Activated CD4-positive, alpha-beta T cell treated with anti-CD3 and anti-CD28 coated beads, Interleukin-10, Interleukin-2, amounts not matched to agents 100 ng/mL and 50 ng/mL, durations not matched to agents 16 hours and 8 hours (primary cell): ENCODE measurements at regions not wholly inside any gene's neighbourhood (a gene's known extent, or its start where the extent isn't known, plus 50 kb on each side); places are given as distances from the start of the nearest gene placed in this dataset.
"Not testable (repeated sequence)": the region's sequence is repeated elsewhere in the genome, so short reads cannot be mapped to it uniquely, and the experiment has no call there.

Experiments used
- DNase-seq: peaks from one replicate; pipeline ENCODE4 v3.0.0-alpha.2; 2020

DNA sequence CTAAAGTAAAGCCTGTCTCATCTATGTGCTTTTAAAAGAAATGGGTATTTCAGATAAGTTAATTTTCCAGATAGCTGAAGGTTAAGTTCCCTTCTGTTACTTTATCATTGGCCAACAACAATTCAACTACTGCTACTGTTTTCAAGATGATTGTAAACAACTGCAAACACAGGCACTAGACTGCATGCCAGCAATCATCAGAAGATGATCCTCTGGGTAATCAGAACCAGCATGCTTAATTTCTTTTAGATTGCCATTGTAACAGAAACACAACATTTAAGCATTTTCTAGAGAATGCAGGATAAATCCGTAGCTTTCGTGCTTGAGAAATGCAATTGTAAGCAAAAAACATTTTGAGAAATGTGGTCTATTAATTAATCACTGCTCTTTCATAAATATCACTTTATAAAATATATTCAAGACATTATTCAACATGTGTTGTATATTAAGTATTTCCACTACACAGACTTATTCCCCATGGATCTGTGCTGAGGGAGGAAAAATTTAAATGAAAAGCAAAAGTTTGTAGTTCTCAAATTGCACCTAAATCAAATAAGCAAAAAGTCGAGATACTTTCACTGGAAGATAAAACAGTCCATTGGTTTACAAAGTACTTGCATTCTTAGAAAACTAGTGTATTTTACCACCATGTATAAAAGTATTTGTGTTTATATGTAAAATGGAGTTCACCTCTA, 133.7 kb downstream of the ATL2 start:
- no peak for DNase-seq

DNA sequence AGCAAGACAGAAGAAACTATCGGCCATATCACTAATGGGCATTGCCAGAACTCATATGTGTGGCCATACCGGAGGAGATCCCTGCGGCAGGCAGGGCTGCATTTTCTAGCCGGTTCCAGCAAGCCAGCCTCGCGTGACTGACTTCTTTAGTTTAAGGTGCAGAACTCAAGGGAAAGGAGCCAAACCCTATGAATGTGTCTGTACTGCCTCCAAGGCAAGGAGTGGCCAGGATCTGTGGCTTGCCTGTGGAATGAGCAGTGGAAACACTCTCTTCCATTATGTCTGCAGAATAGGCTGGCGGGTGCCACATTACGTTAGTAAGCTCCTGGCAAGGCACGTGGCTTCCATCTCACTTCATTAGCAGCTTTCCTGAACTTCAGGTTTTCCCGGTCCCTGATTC, 137.6 kb downstream of the ATL2 start:
- no peak for DNase-seq

DNA sequence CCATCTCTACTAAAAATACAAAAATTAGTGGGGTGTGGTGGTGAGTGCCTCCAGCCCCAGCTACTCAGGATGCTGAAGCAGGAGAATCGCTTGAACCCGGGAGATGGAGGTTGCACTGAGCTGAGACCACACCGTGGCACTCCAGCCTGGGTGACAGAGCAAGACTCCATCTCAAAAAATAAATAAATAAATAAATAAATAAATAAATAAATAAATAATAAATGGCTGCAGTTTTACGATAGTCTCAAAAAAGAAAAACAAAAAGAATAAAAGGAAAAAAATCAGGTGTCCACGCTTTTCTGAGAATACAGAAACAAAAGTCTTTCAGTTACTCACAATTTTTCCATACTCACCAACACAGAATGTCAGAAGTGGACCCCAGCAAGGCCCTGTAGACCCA, 138.4 kb downstream of the ATL2 start:
- not testable (repeated sequence) for DNase-seq

DNA sequence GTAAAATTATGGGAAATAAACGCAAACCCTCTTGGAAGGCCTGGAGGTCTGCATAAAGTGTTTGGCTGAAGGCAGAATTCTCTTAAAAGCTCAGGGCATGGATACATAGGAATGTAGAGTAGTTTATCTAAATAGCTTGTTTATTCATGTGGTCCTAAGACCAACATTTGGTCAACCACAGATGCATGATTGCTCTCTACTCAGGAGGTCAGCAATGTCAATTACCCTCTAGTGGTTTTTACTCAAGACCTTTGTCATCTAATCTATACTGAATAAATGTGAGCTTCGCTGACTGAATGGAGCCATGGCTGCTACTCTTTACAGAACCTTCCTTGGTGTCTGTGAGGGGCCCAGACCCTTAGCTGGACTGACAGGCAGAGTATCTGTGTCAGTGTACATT, 139.8 kb downstream of the ATL2 start:
- DNase-seq: no peak

DNA sequence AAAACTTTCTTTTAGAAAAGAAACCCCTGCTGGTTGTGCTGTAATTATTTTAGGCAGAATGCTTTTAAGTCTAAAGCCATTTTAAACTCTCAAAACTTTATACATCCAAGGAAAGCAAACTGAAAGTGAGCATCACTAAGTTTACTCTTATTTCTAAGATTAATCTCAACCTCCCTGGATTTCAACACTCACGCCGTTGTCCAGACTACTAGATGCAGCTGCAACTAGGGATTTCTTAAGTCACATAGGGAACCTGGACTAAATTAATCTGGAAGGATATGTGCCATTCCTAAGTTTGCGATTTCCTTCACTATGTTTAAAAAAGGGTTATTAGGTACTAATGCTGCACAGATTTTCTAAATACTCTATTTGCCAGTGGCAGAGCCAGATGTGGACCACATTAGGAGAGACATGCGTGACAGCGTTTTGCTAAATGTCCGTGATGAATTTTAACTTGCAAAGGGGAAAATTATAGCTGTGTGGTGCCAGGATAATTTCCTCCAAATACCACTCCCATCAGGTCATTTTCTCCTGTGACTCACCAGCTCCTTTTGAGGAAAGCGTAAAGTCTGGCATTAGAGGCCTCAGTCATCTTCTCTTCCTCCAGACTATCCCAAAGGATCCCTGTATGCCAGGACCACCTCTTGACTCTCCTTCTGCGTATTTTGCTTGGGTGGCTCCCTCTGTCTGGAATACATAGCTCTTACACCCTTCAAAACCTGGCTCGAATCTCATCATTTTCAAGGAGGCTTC, 143.7 kb downstream of the ATL2 start:
- DNase-seq: no peak

DNA sequence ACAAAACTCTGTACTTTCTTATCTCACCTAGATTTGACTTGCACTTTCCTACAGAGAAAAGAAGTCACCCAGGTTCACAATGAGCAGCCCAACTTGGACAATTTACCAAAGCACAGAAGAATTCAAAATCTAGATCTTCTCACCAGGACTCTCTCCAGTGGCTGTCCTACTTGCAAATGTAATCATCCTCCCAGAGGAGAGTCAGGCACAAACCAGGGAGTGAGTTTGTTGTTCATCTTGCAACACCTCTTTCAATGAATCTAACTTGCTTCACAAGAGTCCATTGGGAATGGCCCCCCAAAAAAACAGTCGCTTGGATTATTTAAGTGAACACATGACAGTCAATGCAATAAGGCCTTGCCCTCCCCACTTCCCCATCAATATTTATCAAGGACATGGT, 144.6 kb downstream of the ATL2 start:
- DNase-seq: no peak

DNA sequence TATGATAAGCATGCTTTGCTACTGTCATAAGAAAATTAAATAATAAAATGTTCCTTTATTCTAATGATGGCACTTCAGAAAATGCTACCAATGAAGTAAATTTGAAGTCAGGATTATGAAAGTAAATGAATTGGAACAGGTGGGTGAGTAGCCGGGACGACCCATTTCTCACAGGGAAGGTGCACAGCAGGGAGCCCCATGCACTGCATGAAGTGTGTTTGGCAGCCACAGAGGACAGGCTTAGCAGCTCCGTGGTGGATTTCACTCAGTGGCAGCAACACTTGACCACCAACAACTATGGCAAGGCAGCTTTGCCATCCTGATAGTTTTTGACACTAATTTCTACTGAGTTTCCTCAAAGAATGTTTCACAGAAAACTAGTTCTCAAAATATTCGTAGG, 146.3 kb downstream of the ATL2 start:
- DNase-seq: no peak

DNA sequence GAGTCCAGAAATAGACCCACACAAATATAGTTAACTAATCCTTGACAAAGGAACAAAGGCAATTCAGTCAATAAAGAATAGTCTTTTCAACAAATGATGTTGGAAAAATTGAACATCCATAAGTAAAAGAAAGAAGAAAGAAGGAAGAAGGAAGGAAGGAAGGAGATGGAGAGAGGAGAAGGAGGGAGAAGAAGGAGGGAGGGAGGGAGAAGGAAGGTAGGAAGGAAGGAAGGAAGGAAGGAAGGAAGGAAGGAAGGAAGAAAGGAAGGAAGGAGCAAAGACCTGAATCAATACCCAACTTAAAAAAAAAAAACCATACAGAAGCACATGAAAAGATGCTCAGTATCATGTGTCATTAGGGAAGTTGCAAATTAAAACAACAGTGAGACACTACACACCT, 148.3 kb downstream of the ATL2 start:
- DNase-seq: no peak

DNA sequence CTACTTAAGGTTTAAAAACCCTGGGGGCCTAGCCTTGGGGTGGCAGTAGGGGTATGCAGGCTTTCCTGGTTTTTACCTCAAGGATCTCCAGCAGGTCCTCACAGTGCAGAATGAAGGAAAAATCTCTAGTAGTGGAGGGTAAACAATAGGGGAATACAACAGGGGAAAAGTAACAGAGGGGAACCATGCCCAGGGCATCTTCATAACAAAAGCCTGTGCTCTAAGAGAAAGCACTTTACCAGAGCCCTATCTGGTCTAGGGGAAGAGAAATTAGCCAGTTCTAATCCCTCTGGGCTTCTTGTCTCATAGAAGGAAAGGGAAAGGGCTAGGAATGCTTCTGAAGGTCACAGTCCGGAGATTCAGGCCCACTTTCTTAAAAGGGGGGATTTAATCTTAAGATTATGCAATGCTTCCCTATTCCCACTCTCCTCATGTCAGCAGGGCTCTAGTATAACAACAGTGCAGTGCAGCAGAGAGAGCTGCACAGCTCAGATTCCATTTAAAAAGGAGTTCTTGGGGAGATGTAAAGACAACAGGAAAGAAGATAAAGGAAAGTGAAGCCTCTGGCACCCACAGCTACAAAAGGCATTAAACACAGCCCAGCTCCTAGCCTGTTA, 149.0 kb upstream of the CYP1B1 start:
- no peak for DNase-seq

DNA sequence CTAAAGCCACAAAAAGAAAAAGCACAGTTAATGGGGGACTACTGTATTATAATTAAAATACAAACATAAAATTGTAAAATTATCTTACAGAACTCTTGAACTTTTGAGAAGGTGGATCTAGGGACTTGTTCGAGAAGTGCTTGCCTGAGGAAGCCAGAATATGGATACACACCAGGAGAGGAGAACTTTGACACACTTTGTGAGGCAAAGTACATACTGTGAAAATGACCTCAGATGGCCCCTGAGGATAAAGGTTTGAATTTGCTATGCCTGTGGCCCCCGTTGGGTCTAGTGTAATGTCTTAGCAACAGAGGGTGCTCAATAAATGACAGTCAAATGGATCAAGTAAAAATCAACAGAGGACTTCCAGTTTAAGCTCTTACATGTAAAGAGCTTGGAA, 148.2 kb upstream of the CYP1B1 start:
- no peak for DNase-seq

DNA sequence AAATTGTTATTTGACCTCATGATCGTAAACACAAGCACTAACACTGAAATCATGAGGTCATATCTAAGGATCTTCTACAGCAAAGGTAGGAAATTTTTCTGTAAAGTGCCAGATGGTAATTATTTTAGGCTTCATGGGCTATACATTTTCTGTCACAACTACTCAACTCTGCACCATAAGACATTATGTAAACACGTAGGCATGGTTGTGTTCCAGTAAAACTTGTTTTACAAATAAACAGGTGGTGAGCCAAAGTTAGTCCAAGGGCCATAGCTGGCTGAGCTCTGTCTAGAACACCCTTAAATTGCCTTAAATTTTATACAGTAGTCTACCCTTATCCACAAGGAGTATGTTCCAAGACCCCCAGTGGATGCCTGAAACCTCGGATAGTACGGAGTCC, 147.3 kb upstream of the CYP1B1 start:
- no peak for DNase-seq

DNA sequence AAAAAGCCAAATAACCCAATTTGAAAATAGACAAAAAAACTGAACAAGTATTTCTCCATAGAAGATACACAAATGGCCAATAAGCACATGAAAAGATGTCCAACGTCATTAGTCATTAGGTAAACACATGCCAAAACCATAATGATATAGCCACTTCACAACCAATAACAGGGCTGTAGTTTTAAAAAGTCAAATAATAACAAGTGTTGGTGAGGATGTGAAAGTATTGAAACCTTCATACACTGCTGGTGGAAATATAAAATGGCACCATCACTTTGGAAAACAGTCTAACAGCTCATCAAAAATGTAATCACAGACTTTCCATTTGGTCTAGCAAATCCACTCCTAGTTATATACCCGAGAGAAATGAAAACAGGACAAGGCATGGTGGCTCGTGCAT, 144.2 kb upstream of the CYP1B1 start:
- no peak for DNase-seq

DNA sequence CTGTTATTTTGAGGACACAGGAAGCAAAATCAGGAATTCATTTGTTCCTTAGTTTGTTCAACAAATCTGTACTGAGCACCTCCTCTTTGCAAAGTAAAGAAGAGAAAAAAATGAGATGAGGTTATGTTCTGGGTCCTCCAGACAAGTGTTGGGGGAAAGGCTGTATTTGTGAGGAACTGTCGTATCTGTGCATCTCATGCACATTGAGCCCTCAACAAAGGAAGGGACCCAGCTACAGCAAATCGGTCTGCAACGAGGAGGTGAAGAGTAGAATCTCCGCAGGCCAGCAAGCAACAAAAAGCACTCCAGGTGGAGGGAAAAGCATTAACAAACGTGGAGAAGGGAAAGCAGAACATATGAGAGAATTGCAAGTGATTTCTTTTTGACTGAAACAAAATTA, 143.0 kb upstream of the CYP1B1 start:
- no peak for DNase-seq

DNA sequence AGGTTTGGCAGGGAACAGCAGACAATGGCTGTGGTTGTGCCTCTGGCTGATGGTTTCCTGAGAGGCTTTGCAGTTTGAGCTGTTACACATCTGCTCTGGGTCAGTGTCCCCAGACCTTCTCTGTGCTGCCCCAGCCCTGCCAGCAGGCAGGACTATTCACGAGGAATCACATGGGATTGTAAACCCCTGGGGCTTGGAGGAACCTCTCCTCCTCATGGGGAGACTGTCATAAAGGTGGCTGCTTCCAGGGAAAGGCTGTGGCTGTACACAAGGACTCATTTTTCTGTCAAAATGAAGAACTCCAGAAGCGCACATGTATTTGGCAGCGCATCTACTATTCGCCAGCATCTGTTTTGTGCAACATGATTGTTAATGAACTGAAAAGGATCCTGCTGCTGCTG, 142.6 kb upstream of the CYP1B1 start:
- DNase-seq: no peak

DNA sequence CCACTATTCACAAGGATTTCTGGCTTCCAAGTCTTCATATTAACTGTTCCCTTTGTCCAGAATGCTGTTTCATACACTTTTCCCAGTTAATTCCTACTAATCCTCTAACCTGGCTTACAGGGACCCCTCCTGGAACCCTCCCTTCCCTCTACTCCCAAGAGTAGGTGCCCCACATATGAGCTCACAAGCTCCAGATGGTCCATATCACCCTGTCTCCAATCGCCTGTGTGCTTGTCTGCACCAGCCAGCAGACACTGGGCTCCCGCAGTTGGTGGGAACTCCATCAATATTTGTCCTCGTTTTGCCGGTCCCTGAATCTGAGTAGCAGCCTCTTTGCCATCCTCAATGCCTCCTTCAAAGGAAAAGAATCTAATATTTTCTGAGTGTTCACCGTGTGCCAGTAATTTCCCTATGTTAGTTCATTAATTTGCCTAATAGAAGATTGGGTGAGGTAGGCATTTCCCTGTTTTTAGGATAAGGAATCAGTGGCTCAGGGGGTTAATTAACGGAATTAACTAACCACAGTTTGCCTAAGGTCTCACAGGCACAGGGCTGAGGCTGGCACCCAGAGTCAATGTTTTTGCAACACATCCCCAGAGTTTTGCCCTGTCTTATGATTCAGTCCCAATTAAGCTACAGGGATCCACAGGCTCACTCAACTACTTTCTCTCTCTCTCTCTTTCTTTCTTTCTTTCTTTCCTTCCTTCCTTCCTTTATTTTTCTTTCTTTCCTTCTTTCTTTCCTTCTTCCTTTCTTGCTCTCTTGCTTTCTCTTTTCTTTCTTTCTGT, 141.6 kb upstream of the CYP1B1 start:
- no peak for DNase-seq

DNA sequence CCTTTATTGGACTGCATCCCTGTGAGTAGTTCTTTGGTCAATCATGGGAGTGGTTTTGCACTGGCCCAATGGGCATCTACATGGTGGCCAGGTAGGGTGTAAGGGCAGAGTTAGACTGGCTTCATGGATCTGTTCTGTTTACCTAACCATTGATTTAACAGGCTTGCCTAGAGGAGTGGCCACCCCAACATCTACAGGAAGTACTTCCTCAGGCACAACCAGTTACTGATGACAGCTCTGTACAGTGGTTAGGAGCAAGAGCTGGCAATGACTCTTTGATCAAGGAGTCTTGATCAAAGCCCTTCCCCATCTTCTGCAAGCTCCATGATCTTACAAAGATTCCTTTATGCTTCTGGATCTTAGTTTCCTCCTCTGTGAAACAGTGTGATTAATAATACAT, 140.9 kb upstream of the CYP1B1 start:
- DNase-seq: peak; percentile 2

DNA sequence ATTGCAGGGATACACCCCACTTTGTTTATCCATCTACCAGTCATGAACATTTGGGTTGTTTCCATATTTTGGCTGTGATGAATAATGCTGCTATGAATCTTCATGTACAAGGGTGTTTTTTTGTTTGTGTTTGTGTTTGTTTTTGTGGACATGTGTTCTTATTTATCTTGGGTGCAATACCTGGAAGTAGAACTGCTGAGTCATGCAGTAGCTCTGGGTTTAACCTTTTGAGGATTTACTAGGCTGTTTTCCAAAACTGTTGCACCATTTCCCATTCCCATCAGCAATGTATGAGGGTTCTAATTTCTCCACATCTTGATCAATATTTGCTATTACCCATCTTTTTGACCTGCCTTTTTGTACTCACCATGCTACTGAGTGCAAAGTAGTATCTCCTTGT, 140.0 kb upstream of the CYP1B1 start:
- no peak for DNase-seq

DNA sequence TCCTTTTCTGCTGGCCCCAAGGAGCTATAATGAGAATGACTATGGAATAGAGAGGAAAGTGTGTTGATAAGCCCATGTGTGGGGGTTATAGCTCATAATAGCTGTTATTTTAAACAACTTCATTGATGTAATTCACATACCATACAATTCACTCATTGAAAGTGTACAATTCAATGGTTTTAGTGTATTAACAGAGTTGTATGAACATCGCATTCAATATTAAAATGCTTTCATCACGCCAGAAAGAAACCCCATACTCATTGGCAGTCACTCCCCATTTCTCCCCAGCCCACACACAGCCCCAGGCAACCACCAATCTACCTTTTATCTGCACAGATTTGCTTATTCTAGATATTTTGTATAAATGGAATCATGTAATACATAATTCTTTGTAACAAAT, 139.6 kb upstream of the CYP1B1 start:
- DNase-seq: no peak

DNA sequence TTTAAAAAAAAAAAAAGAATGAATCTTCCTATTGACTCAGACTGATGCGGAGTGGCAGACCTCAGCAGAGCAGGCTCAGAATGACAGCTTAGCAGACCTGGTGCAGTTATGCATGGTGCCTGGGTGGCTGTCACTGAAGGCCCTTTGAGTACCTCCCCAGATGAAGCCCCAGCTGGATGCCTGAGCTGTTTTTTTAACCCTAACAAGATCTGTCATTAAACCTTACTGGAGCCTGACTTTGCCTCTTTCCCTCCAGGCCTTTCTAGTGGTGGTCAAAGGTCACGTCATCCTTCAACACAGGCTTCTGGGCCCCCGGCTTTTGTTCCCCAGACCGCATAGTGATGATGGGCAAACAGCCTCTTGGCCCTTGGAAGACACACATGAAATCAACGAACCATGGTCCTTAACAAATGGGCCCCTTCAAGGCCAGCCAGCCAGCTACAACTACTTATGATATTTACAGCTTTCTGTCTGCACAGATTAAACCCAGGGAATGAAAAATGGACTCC, 138.3 kb upstream of the CYP1B1 start:
- peak; percentile 62 for DNase-seq

DNA sequence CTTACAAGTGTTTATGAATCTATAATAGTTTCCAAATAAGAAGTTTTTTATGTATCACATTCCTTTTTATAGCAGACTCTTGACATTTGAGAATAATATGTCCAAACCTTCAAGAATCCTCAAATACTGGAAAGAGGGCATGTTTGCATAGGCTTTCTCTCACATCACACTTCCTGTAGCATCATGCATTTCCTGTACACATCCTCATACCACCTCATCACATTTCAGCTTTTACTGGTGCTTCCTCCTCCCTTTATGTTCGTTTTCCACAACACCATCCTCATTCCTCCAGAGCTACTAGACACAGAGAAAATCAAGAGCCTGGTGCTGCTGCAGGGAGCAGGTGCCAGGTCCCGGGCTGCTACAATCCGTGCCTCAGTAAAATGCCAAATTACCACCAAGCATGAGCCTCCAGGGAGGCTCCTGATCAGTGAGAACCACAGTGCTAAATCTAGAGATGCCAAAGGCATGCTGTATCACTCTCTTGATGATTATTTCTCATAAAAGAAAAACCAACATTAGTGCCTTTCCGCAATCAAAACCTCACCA, 137.7 kb upstream of the CYP1B1 start:
- peak; percentile 30 for DNase-seq

DNA sequence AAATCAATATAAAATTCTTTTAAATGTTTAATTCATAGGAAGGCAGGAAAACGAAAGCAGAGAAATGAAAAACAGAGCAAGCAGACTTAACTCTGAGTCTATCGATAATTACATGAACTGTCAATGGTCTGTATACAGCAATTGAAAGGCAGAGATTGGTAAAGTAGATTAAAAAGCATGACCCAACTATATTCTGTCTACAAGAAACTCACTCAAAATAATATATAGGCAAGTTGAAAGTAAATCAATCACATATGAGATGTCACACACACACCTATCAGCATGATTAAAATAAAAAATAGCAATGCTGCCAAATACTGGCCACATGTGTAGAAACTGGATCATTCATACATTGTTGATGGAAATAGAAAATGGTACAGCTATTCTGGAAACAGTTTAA, 136.4 kb upstream of the CYP1B1 start:
- no peak for DNase-seq

DNA sequence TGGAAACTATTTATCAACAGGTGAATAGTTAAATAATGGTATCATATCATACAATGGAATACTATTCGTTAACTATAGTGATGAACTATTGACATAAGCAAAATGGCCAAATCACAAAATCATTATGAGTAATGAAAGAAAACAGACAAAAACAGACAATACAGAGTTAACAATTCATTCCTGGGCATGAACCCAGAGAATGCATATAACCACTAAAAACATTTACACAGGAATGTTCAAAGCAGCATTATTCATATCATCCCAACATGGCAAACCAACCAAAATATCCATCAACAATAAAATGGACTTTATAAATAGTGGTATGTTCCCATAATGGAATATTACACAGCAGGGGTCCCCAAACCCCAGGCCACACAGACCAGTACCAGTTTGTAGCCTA, 131.2 kb upstream of the CYP1B1 start:
- no peak for DNase-seq

DNA sequence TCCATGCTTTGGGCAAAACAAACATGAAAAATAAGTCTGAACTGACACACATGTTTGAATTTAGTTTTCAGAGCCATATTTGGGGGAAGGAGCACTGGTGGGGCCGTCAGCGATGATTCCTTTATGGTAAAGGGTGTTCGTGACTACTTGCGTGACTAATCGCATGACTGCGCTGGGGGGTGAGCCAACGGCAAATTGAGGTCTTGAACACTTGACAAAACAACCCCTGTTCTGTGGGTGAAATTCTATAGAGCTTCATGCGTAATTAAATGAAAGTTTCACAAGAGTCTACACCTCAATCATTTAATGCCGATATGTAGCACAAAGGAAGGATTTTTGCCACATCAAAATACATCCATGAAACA, 127.5 kb upstream of the CYP1B1 start:
- no peak for DNase-seq
